ENCODE measurements at regions not wholly inside any gene's neighbourhood (a gene's known extent, or its start where the extent isn't known, plus 50 kb on each side); places are given as distances from the start of the nearest gene placed in this dataset.

DNA sequence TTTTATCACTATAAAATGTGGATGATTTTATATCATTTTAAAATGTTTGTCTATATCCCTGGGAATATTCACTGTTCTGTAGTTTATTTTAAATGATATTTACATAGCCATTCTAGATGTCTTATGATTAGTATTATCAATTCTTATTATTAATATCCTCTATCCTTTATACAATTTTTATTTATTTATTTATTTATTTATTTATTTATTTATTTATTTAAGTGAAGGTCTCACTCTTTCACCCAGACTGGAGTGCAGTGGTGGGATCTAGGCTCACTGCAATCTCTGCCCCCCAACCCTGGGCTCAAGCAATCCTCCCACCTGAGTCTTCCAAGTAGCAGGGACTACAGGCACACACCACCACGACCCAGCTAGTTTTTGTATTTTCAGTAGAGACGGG lies 1848.9 kb downstream of the EFNA5 start:
- no peak for DNase-seq (ENCODE audit: low spot score)
- intact Hi-C loops (cut with DNase I), result no loop called here
- Histone ChIP-seq H3K27me3 (replicated peaks; ENCODE audit: insufficient read depth) (no peaks in the 10 kb centered on the region), H3K4me3 (no peak overlapping the region), H3K27ac (no peak overlapping the region), H3K36me3 (no peaks in the 10 kb centered on the region), H3K4me1 (replicated peaks) (no peaks in the 10 kb centered on the region), H3K9me3 (no peaks in the 10 kb centered on the region)
- TF ChIP-seq POLR2AphosphoS5 (IDR thresholded peaks at IDR 0.05), result no peak
- no peak for TF ChIP-seq POLR2A (IDR thresholded peaks at IDR 0.05)
- TF ChIP-seq, protein P1, sequence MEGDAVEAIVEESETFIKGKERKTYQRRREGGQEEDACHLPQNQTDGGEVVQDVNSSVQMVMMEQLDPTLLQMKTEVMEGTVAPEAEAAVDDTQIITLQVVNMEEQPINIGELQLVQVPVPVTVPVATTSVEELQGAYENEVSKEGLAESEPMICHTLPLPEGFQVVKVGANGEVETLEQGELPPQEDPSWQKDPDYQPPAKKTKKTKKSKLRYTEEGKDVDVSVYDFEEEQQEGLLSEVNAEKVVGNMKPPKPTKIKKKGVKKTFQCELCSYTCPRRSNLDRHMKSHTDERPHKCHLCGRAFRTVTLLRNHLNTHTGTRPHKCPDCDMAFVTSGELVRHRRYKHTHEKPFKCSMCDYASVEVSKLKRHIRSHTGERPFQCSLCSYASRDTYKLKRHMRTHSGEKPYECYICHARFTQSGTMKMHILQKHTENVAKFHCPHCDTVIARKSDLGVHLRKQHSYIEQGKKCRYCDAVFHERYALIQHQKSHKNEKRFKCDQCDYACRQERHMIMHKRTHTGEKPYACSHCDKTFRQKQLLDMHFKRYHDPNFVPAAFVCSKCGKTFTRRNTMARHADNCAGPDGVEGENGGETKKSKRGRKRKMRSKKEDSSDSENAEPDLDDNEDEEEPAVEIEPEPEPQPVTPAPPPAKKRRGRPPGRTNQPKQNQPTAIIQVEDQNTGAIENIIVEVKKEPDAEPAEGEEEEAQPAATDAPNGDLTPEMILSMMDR (IDR thresholded peaks at IDR 0.05), result no peak
- WGBS, result 83% methylated on average over 2 of the region's 2 CpGs

DNA sequence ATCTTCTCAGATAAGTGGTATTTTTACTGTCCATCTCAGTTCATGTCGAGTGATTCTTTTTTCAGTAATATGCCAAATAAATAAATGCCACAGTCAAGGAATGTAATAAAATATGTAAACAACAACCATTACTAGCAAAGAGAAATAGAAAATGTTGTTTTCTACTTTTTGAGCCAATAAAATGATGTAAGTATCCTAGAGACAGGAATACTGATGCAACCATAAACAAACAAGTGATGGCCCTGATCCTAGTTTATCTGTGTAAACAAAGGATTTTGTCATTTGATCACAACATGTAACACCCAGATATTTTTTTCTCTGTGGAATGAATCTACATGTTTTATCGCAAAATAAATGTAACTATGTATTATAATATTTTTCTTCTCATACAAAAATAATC lies 1852.8 kb downstream of the EFNA5 start:
- Histone ChIP-seq H3K4me3 (no peak overlapping the region), H3K4me1 (replicated peaks) (no peaks in the 10 kb centered on the region), H3K27ac (no peak overlapping the region), H3K27me3 (replicated peaks; ENCODE audit: insufficient read depth) (no peaks in the 10 kb centered on the region), H3K36me3 (no peaks in the 10 kb centered on the region), H3K9me3 (no peaks in the 10 kb centered on the region)
- no peak for DNase-seq (ENCODE audit: low spot score)
- WGBS, result 62% methylated on average over 2 of the region's 2 CpGs
- no peak for TF ChIP-seq POLR2A (IDR thresholded peaks at IDR 0.05)
- TF ChIP-seq, protein P1 (IDR thresholded peaks at IDR 0.05), result no peak
- TF ChIP-seq POLR2AphosphoS5 (IDR thresholded peaks at IDR 0.05), result no peak
- intact Hi-C loops (cut with DNase I), result no loop called here

DNA sequence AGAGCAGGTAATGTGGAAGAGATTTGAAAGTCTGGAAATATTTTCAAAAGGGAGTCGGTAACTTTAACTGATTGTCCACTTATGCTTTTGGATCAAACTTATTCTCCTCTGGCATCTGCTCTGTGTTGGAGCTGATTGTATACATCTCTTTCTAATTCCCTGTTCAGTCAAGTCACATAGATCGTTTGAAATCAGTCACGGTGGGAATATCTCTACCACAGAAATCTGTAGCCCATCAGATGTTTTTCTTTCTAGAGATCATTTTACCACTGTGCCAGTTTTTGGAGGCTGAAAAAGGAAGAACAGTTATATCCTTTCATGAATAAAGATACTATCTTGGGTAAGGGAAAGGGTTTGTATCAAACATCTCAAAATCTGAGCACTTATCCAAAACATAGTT lies 1853.3 kb downstream of the EFNA5 start:
- Histone ChIP-seq H3K4me1 (replicated peaks) (no peaks in the 10 kb centered on the region), H3K4me3 (no peak overlapping the region), H3K9me3 (no peaks in the 10 kb centered on the region), H3K27ac (no peak overlapping the region), H3K36me3 (no peaks in the 10 kb centered on the region), H3K27me3 (replicated peaks; ENCODE audit: insufficient read depth) (no peaks in the 10 kb centered on the region)
- intact Hi-C loops (cut with DNase I), result no loop called here
- 55% methylated on average over 3 of the region's 3 CpGs for WGBS
- no peak for DNase-seq (ENCODE audit: low spot score)
- TF ChIP-seq, protein P1 (IDR thresholded peaks at IDR 0.05), result no peak
- TF ChIP-seq POLR2AphosphoS5 (IDR thresholded peaks at IDR 0.05) (no peak), POLR2A (IDR thresholded peaks at IDR 0.05) (no peak)

DNA sequence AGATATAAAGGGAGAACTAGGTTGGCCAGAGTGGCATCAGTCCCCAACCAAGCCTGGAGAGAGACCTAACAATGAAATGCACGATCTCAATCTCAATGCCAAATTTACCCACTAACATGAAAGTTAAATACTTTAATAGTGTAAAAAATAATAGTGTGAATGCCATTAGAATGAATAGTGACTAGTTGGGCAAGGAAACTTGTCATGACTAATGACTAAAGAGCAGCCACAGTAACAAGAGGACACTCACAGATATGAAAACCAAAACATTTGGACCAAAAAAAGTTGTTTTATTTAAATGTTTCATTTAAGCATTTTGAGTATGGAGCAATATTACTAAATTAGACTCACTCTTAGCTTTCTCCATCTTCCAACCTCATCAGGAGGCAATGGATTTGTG lies 1853.8 kb downstream of the EFNA5 start:
- Histone ChIP-seq H3K4me1 (replicated peaks) (no peaks in the 10 kb centered on the region), H3K9me3 (no peaks in the 10 kb centered on the region), H3K36me3 (no peaks in the 10 kb centered on the region), H3K27me3 (replicated peaks; ENCODE audit: insufficient read depth) (no peaks in the 10 kb centered on the region), H3K4me3 (no peak overlapping the region), H3K27ac (no peak overlapping the region)
- DNase-seq (ENCODE audit: low spot score), result no peak
- intact Hi-C loops (cut with DNase I), result no loop called here
- WGBS, result 88% methylated on average over 1 of the region's 1 CpG
- TF ChIP-seq, protein P1 (IDR thresholded peaks at IDR 0.05), result no peak
- TF ChIP-seq POLR2A (IDR thresholded peaks at IDR 0.05) (no peak), POLR2AphosphoS5 (IDR thresholded peaks at IDR 0.05) (no peak)

DNA sequence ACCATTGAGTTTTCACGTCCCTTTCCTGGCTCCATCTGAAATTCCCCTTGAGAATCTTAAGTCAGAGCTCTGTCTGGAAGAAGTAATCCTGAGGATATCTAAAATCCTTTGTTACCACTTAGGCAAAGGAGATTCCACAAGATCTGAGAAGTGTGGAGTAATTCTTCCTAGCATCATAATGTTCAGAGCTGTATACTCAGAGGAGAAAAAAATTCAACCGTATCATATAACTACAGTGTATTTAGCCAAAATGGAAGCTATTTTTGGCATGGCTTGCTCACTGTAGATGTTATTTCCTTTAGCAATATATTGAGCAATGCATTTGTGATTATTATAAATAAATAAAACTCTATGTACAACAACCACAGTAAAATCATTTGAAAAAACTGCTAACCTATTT lies 1858.4 kb downstream of the EFNA5 start:
- 67% methylated on average over 2 of the region's 2 CpGs for WGBS
- Histone ChIP-seq H3K4me3 (no peak overlapping the region), H3K27me3 (replicated peaks; ENCODE audit: insufficient read depth) (no peaks in the 10 kb centered on the region), H3K36me3 (no peaks in the 10 kb centered on the region), H3K27ac (no peak overlapping the region), H3K4me1 (replicated peaks) (no peaks in the 10 kb centered on the region), H3K9me3 (no peaks in the 10 kb centered on the region)
- no peak for TF ChIP-seq POLR2A (IDR thresholded peaks at IDR 0.05)
- TF ChIP-seq, protein P1 (IDR thresholded peaks at IDR 0.05), result no peak
- no peak for TF ChIP-seq POLR2AphosphoS5 (IDR thresholded peaks at IDR 0.05)
- intact Hi-C loops (cut with DNase I), result no loop called here
- no peak for DNase-seq (ENCODE audit: low spot score)
